ENCODE measurements at regions not wholly inside any gene's neighbourhood (a gene's known extent, or its start where the extent isn't known, plus 50 kb on each side); places are given as distances from the start of the nearest gene placed in this dataset.

GRCh38 chr13:74046431-74046830 lies 87.8 kb downstream of the KLF12 start:
- no peak overlapping the region for H2AFZ ChIP-seq (ENCODE audit: insufficient read depth, low read depth, low read length, poor library complexity, severe bottlenecking)
- intact Hi-C loops (cut with micrococcal nuclease), result no loop called here
- no peak overlapping the region for H3K4me3 Mint-ChIP-seq

GRCh38 chr13:74045583-74045982 lies 88.6 kb downstream of the KLF12 start:
- peaks cover 0 to 2% (median 0%) of the 10 kb centered on the region in 3 donors for H3K27me3 Mint-ChIP-seq (ENCODE audit: low read depth in 3 of 3)
- H3K27ac Mint-ChIP-seq, result no peak overlapping the region
- TF ChIP-seq CTCF (IDR thresholded peaks at IDR 0.05), result no peak
- no peaks in the 10 kb centered on the region for H3K36me3 ChIP-seq (replicated peaks in 1 of 2; ENCODE audit: control insufficient read depth in 1 of 2, insufficient read depth in 2 of 2, low read length in 2 of 2)
- intact Hi-C loops (cut with micrococcal nuclease), result no loop called here
- 95% methylated on average over 4 of the region's 6 CpGs for WGBS (ENCODE audit: insufficient coverage)
- no peak overlapping the region for H3K4me3 Mint-ChIP-seq
- no peaks in the 10 kb centered on the region for H3K9me3 ChIP-seq (replicated peaks in 1 of 2; ENCODE audit: control insufficient read depth in 1 of 2, insufficient read depth in 1 of 2, low read length in 2 of 2)
- H3K27me3 ChIP-seq (ENCODE audit: control insufficient read depth in 2 of 2, insufficient read depth in 2 of 2, low read length in 2 of 2), result no peaks in the 10 kb centered on the region
- H3K4me3 ChIP-seq (replicated peaks in 1 of 3; ENCODE audit: low read depth in 2 of 3, low read length in 3 of 3), result no peak overlapping the region
- H3K4me2 ChIP-seq (replicated peaks; ENCODE audit: extremely low read depth, low read length, poor library complexity, severe bottlenecking), result no peak overlapping the region
- H2AFZ ChIP-seq (ENCODE audit: insufficient read depth, low read depth, low read length, poor library complexity, severe bottlenecking), result no peak overlapping the region
- no peaks in the 10 kb centered on the region for H3K36me3 Mint-ChIP-seq
- H3K27ac ChIP-seq (ENCODE audit: low read depth in 1 of 2, low read length in 2 of 2), result no peak overlapping the region
- no peaks in the 10 kb centered on the region for H3K4me1 ChIP-seq (ENCODE audit: control insufficient read depth in 1 of 2, insufficient read depth in 2 of 2, low read length in 2 of 2)
- no peaks in the 10 kb centered on the region for H3K4me1 Mint-ChIP-seq
- no peak overlapping the region for H3K9ac ChIP-seq (ENCODE audit: insufficient read depth, low read length, poor library complexity, severe bottlenecking)
- peaks cover 0 to 5% (median 0%) of the 10 kb centered on the region in 7 donors for H3K9me3 Mint-ChIP-seq
- H3K79me2 ChIP-seq (ENCODE audit: insufficient read depth, low read length), result no peaks in the 10 kb centered on the region
- DNase-seq, result no peak
- H4K20me1 ChIP-seq (ENCODE audit: insufficient read depth, low read length), result no peaks in the 10 kb centered on the region

More at GRCh38 chr13:74046431-74046830, 87.8 kb downstream of the KLF12 start:
- H3K36me3 Mint-ChIP-seq, result no peaks in the 10 kb centered on the region
- H3K27ac Mint-ChIP-seq, result no peak overlapping the region
- peaks cover 0 to 8% (median 0%) of the 10 kb centered on the region in 7 donors for H3K9me3 Mint-ChIP-seq
- Histone ChIP-seq H3K27me3 (ENCODE audit: control insufficient read depth in 2 of 2, insufficient read depth in 2 of 2, low read length in 2 of 2) (no peaks in the 10 kb centered on the region), H3K9me3 (replicated peaks in 1 of 2; ENCODE audit: control insufficient read depth in 1 of 2, insufficient read depth in 1 of 2, low read length in 2 of 2) (no peaks in the 10 kb centered on the region), H3K4me1 (ENCODE audit: control insufficient read depth in 1 of 2, insufficient read depth in 2 of 2, low read length in 2 of 2) (no peaks in the 10 kb centered on the region), H3K79me2 (ENCODE audit: insufficient read depth, low read length) (no peaks in the 10 kb centered on the region), H4K20me1 (ENCODE audit: insufficient read depth, low read length) (no peaks in the 10 kb centered on the region), H3K27ac (ENCODE audit: low read depth in 1 of 2, low read length in 2 of 2) (no peak overlapping the region), H3K4me2 (replicated peaks; ENCODE audit: extremely low read depth, low read length, poor library complexity, severe bottlenecking) (no peak overlapping the region), H3K36me3 (replicated peaks in 1 of 2; ENCODE audit: control insufficient read depth in 1 of 2, insufficient read depth in 2 of 2, low read length in 2 of 2) (no peaks in the 10 kb centered on the region), H3K4me3 (replicated peaks in 1 of 3; ENCODE audit: low read depth in 2 of 3, low read length in 3 of 3) (no peak overlapping the region), H3K9ac (ENCODE audit: insufficient read depth, low read length, poor library complexity, severe bottlenecking) (no peak overlapping the region)
- DNase-seq, result no peak
- H3K27me3 Mint-ChIP-seq (ENCODE audit: low read depth in 3 of 3), result peaks cover 0 to 2% (median 0%) of the 10 kb centered on the region in 3 donors
- no peak for TF ChIP-seq CTCF (IDR thresholded peaks at IDR 0.05)
- H3K4me1 Mint-ChIP-seq, result no peaks in the 10 kb centered on the region

Data from CD14-positive monocyte (primary cell).